GM04504 (cell line): ENCODE measurements at regions not wholly inside any gene's neighbourhood (a gene's known extent, or its start where the extent isn't known, plus 50 kb on each side); places are given as distances from the start of the nearest gene placed in this dataset.

ENCODE experiments used
- DNase-seq: peaks from one replicate; pipeline ENCODE4 v3.0.0-alpha.2; 2012; ENCODE audit warnings: low read depth

GRCh38 chr5:27619982-27620381 lies 581.6 kb upstream of the CDH9 start:
- DNase-seq, result no peak

GRCh38 chr5:27612161-27612560 lies 573.8 kb upstream of the CDH9 start:
- no peak for DNase-seq

GRCh38 chr5:27608992-27609391 lies 570.6 kb upstream of the CDH9 start:
- DNase-seq, result no peak

GRCh38 chr5:27598576-27598975 lies 560.2 kb upstream of the CDH9 start:
- DNase-seq, result no peak

- no peak for DNase-seq
Measured at GRCh38 chr5:27594141-27594540, 555.8 kb upstream of the CDH9 start.

GRCh38 chr5:27592231-27592630 lies 553.8 kb upstream of the CDH9 start:
- DNase-seq, result no peak

GRCh38 chr5:27590503-27590902 lies 552.1 kb upstream of the CDH9 start:
- no peak for DNase-seq

- DNase-seq, result no peak
Measured at GRCh38 chr5:27578279-27578678, 539.9 kb upstream of the CDH9 start.

- no peak for DNase-seq
Measured at GRCh38 chr5:27571681-27572080, 533.3 kb upstream of the CDH9 start.

- DNase-seq, result no peak
Measured at GRCh38 chr5:27568811-27569210, 530.4 kb upstream of the CDH9 start.

GRCh38 chr5:27561408-27561807 lies 523.0 kb upstream of the CDH9 start:
- no peak for DNase-seq

GRCh38 chr5:27548484-27548883 lies 510.1 kb upstream of the CDH9 start:
- DNase-seq, result no peak

- DNase-seq, result no peak
Measured at GRCh38 chr5:27535031-27535557, 496.7 kb upstream of the CDH9 start.

GRCh38 chr5:27532305-27532704 lies 493.9 kb upstream of the CDH9 start:
- DNase-seq, result no peak

- DNase-seq, result no peak
Measured at GRCh38 chr5:27524515-27524914, 486.1 kb upstream of the CDH9 start.

- DNase-seq, result no peak
Measured at GRCh38 chr5:27523629-27524028, 485.2 kb upstream of the CDH9 start.

- no peak for DNase-seq
Measured at GRCh38 chr5:27516437-27516836, 478.1 kb upstream of the CDH9 start.

GRCh38 chr5:27511061-27511460 lies 472.7 kb upstream of the CDH9 start:
- DNase-seq, result no peak

- DNase-seq, result no peak
Measured at GRCh38 chr5:27503813-27504212, 465.4 kb upstream of the CDH9 start.

- DNase-seq, result no peak
Measured at GRCh38 chr5:27502236-27502635, 463.9 kb upstream of the CDH9 start.

- no peak for DNase-seq
Measured at GRCh38 chr5:27497491-27497890, 459.1 kb upstream of the CDH9 start.

GRCh38 chr5:27494887-27495286 lies 456.5 kb upstream of the CDH9 start:
- no peak for DNase-seq

- DNase-seq, result no peak
Measured at GRCh38 chr5:27491746-27492439, 453.5 kb upstream of the CDH9 start.

- no peak for DNase-seq
Measured at GRCh38 chr5:27491047-27491446, 452.7 kb upstream of the CDH9 start.
